Fibroblast of lung (primary cell): ENCODE measurements at regions not wholly inside any gene's neighbourhood (a gene's known extent, or its start where the extent isn't known, plus 50 kb on each side); places are given as distances from the start of the nearest gene placed in this dataset.

Source experiments
- EZH2 ChIP-seq: IDR thresholded peaks from 2 replicates; pipeline ENCODE4 v1.5.1; 2012; ENCODE audit warnings: low read length, control low read depth, mild to moderate bottlenecking; ENCODE audit errors: missing control alignments
- TF ChIP-seq, protein P1 (sequence below), 2 donors: IDR thresholded peaks in 1 of 2; conservative IDR thresholded peaks in 1 of 2; 1 replicate in 1 of 2; 2 replicates in 1 of 2; pipeline ENCODE4 v1.5.1; 2011 to 2012; ENCODE audit warnings: low read length in 2 of 2, control low read depth in 1 of 2, inconsistent platforms in 1 of 2, low read depth in 1 of 2, mild to moderate bottlenecking in 1 of 2

- no peak for TF ChIP-seq EZH2
- TF ChIP-seq, protein P1, sequence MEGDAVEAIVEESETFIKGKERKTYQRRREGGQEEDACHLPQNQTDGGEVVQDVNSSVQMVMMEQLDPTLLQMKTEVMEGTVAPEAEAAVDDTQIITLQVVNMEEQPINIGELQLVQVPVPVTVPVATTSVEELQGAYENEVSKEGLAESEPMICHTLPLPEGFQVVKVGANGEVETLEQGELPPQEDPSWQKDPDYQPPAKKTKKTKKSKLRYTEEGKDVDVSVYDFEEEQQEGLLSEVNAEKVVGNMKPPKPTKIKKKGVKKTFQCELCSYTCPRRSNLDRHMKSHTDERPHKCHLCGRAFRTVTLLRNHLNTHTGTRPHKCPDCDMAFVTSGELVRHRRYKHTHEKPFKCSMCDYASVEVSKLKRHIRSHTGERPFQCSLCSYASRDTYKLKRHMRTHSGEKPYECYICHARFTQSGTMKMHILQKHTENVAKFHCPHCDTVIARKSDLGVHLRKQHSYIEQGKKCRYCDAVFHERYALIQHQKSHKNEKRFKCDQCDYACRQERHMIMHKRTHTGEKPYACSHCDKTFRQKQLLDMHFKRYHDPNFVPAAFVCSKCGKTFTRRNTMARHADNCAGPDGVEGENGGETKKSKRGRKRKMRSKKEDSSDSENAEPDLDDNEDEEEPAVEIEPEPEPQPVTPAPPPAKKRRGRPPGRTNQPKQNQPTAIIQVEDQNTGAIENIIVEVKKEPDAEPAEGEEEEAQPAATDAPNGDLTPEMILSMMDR (conservative IDR thresholded peaks at IDR 0.05 in 1 of 2, IDR thresholded peaks at IDR 0.05 in 1 of 2; ENCODE audit: low read depth in 1 of 2, low read length in 2 of 2): no peak
Measured at GRCh38 chr1:96581772-96582171, 139.8 kb upstream of the PTBP2 start.
